ENCODE measurements at regions not wholly inside any gene's neighbourhood (a gene's known extent, or its start where the extent isn't known, plus 50 kb on each side); places are given as distances from the start of the nearest gene placed in this dataset.

- TF ChIP-seq CTCF (IDR thresholded peaks at IDR 0.05) (no peak), EP300 (IDR thresholded peaks at IDR 0.05) (no peak), POLR2AphosphoS5 (IDR thresholded peaks at IDR 0.05) (no peak), POLR2A (IDR thresholded peaks at IDR 0.05) (no peak)
- 90 to 93% methylated on average over 3 of the region's 4 CpGs for WGBS, 2 donors (ENCODE audit: low coverage in 1 of 2)
- Histone ChIP-seq H3K4me1 (no peaks in the 10 kb centered on the region), H3K27ac (no peak overlapping the region), H3K27me3 (no peaks in the 10 kb centered on the region), H3K9me3 (no peaks in the 10 kb centered on the region), H3K36me3 (no peaks in the 10 kb centered on the region), H3K4me3 (no peak overlapping the region)
- no peak for ATAC-seq
Observed at GRCh38 chr13:60970736-60971135, 444.9 kb downstream of the PCDH20 start.

GRCh38 chr13:60969656-60970055, 446.0 kb downstream of the PCDH20 start:
- Histone ChIP-seq H3K27ac (no peak overlapping the region), H3K27me3 (no peaks in the 10 kb centered on the region), H3K4me1 (no peaks in the 10 kb centered on the region), H3K9me3 (no peaks in the 10 kb centered on the region), H3K4me3 (no peak overlapping the region), H3K36me3 (no peaks in the 10 kb centered on the region)
- TF ChIP-seq POLR2A (IDR thresholded peaks at IDR 0.05) (no peak), EP300 (IDR thresholded peaks at IDR 0.05) (no peak), CTCF (IDR thresholded peaks at IDR 0.05) (no peak), POLR2AphosphoS5 (IDR thresholded peaks at IDR 0.05) (no peak)
- 8 to 18% methylated on average over 2 of the region's 2 CpGs for WGBS, 2 donors (ENCODE audit: low coverage in 1 of 2)
- ATAC-seq = no peak

- Histone ChIP-seq H3K4me1 (no peaks in the 10 kb centered on the region), H3K9me3 (no peaks in the 10 kb centered on the region), H3K27ac (no peak overlapping the region), H3K4me3 (no peak overlapping the region), H3K27me3 (no peaks in the 10 kb centered on the region), H3K36me3 (no peaks in the 10 kb centered on the region)
- no peak for ATAC-seq
- no peak for TF ChIP-seq POLR2A (IDR thresholded peaks at IDR 0.05)
- TF ChIP-seq EP300 (IDR thresholded peaks at IDR 0.05) = no peak
- no peak for TF ChIP-seq CTCF (IDR thresholded peaks at IDR 0.05)
- no peak for TF ChIP-seq POLR2AphosphoS5 (IDR thresholded peaks at IDR 0.05)
- 84 to 85% methylated on average over 2 of the region's 2 CpGs for WGBS, 2 donors (ENCODE audit: low coverage in 1 of 2)
Observed at GRCh38 chr13:60959427-60959826, 456.2 kb downstream of the PCDH20 start.

- H3K36me3 ChIP-seq = no peaks in the 10 kb centered on the region
- TF ChIP-seq POLR2AphosphoS5 (IDR thresholded peaks at IDR 0.05) = no peak
- no peak for TF ChIP-seq EP300 (IDR thresholded peaks at IDR 0.05)
- TF ChIP-seq POLR2A (IDR thresholded peaks at IDR 0.05) = no peak
- TF ChIP-seq CTCF (IDR thresholded peaks at IDR 0.05) = no peak
- H3K27ac ChIP-seq = no peak overlapping the region
- no peak overlapping the region for H3K4me3 ChIP-seq
- H3K27me3 ChIP-seq = no peaks in the 10 kb centered on the region
- WGBS, 2 donors (ENCODE audit: low coverage in 1 of 2) = 54 to 60% methylated on average over 1 of the region's 1 CpG
- H3K9me3 ChIP-seq = no peaks in the 10 kb centered on the region
- no peak for ATAC-seq
- H3K4me1 ChIP-seq = no peaks in the 10 kb centered on the region
Observed at GRCh38 chr13:60957816-60958215, 457.8 kb downstream of the PCDH20 start.

GRCh38 chr13:60945396-60945795, 470.3 kb downstream of the PCDH20 start:
- TF ChIP-seq CTCF (IDR thresholded peaks at IDR 0.05) = no peak
- no peak for TF ChIP-seq POLR2A (IDR thresholded peaks at IDR 0.05)
- no peak for TF ChIP-seq POLR2AphosphoS5 (IDR thresholded peaks at IDR 0.05)
- no peak for TF ChIP-seq EP300 (IDR thresholded peaks at IDR 0.05)
- no peaks in the 10 kb centered on the region for H3K4me1 ChIP-seq
- no peaks in the 10 kb centered on the region for H3K27me3 ChIP-seq
- no peak for ATAC-seq
- H3K9me3 ChIP-seq = no peaks in the 10 kb centered on the region
- H3K4me3 ChIP-seq = no peak overlapping the region
- no peak overlapping the region for H3K27ac ChIP-seq
- no peaks in the 10 kb centered on the region for H3K36me3 ChIP-seq
- 33 to 81% methylated on average over 1 of the region's 1 CpG for WGBS, 2 donors (ENCODE audit: low coverage in 1 of 2)

All from gastroesophageal sphincter (tissue), 4 donors.